SK-N-SH (cell line): ENCODE measurements at regions not wholly inside any gene's neighbourhood (a gene's known extent, or its start where the extent isn't known, plus 50 kb on each side); places are given as distances from the start of the nearest gene placed in this dataset.

ENCODE experiments used
- EP300 ChIP-seq, 2 experiments: IDR thresholded peaks; 2 replicates each; pipeline versions ENCODE4 v1.4.0 to v1.6.1; 2012; ENCODE audit warnings: borderline replicate concordance in 1 of 2, low read depth in 1 of 2, low read length in 1 of 2
- FOXM1 ChIP-seq: IDR thresholded peaks from 2 replicates; pipeline ENCODE4 v1.4.0; 2012; ENCODE audit warnings: low read depth, mild to moderate bottlenecking
- GABPA ChIP-seq: IDR thresholded peaks from 2 replicates; pipeline ENCODE4 v1.4.0; 2012; ENCODE audit warnings: low read depth, mild to moderate bottlenecking
- POLR2AphosphoS5 ChIP-seq: IDR thresholded peaks from 2 replicates; pipeline ENCODE4 v1.6.1; 2012; ENCODE audit warnings: low read depth, low read length
- RAD21 ChIP-seq: IDR thresholded peaks from 2 replicates; pipeline ENCODE4 v1.6.1; 2012; ENCODE audit warnings: mild to moderate bottlenecking, low read length
- RFX5 ChIP-seq: IDR thresholded peaks from 2 replicates; pipeline ENCODE4 v1.6.1; 2012; ENCODE audit warnings: mild to moderate bottlenecking, improper control_type of control experiment, low read length
- TAF1 ChIP-seq: IDR thresholded peaks from 2 replicates; pipeline ENCODE4 v1.6.1; 2012; ENCODE audit warnings: low read depth, mild to moderate bottlenecking, low read length, moderate library complexity, borderline replicate concordance
- TEAD4 ChIP-seq: IDR thresholded peaks from 2 replicates; pipeline ENCODE4 v1.4.0; 2012; ENCODE audit warnings: mild to moderate bottlenecking, borderline replicate concordance; ENCODE audit not compliant: insufficient read depth
- YY1 ChIP-seq: IDR thresholded peaks from 2 replicates; pipeline ENCODE4 v1.4.0; 2012; ENCODE audit warnings: low read depth, mild to moderate bottlenecking
- TF ChIP-seq, protein P1 (sequence below): IDR thresholded peaks from 2 replicates; pipeline ENCODE4 v1.6.1; 2012; ENCODE audit warnings: mild to moderate bottlenecking, low read depth, low read length, moderate library complexity
- TF ChIP-seq, protein P2 (sequence below): fragments of 200-600 bp; sonication (generic); IDR thresholded peaks from 2 replicates; pipeline ENCODE4 v1.6.1; 2017; ENCODE audit warnings: antibody characterized with exemption, mild to moderate bottlenecking, moderate library complexity

DNA sequence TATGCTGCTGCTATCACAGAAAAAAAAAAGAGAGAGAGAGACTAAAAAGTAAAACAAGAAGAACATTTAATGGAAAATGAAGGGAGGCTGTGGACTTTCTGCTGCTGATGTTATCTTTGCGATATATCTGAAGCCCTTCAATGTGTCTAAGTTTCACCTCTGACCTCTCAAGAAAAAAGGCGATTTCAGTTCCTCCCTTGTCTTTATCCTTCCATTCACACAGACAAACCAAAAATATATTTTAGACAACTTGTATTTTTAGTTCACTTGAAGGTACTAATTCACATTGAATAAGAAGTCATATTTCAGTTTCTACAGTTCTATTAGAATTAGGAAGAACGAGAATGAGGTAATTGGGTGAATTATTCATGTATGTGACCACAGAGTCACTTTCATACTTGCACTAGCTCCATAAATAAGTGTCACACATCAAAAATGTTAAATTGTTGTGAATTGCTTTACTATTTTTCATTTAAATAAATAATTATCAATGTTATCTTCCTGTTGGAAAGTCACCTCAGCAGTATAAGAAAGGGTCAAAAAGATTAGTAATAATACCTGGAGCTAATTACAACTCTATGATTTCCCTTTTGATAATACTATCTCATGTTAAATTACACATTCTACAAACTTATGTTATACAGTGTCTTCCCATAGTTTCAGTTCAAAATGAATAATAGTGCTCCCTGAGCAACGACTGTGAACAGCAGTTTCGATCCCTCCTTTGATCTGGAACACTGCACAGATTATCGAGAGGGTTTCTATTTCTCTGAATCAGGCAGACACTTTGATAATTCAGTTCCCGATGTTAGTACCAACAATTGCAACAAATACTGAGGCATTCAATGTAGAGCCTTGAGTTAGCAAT lies 85.2 kb upstream of the PLCB4 start:
- TF ChIP-seq, protein P1, sequence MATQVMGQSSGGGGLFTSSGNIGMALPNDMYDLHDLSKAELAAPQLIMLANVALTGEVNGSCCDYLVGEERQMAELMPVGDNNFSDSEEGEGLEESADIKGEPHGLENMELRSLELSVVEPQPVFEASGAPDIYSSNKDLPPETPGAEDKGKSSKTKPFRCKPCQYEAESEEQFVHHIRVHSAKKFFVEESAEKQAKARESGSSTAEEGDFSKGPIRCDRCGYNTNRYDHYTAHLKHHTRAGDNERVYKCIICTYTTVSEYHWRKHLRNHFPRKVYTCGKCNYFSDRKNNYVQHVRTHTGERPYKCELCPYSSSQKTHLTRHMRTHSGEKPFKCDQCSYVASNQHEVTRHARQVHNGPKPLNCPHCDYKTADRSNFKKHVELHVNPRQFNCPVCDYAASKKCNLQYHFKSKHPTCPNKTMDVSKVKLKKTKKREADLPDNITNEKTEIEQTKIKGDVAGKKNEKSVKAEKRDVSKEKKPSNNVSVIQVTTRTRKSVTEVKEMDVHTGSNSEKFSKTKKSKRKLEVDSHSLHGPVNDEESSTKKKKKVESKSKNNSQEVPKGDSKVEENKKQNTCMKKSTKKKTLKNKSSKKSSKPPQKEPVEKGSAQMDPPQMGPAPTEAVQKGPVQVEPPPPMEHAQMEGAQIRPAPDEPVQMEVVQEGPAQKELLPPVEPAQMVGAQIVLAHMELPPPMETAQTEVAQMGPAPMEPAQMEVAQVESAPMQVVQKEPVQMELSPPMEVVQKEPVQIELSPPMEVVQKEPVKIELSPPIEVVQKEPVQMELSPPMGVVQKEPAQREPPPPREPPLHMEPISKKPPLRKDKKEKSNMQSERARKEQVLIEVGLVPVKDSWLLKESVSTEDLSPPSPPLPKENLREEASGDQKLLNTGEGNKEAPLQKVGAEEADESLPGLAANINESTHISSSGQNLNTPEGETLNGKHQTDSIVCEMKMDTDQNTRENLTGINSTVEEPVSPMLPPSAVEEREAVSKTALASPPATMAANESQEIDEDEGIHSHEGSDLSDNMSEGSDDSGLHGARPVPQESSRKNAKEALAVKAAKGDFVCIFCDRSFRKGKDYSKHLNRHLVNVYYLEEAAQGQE, result no peak
- TF ChIP-seq, protein P2, sequence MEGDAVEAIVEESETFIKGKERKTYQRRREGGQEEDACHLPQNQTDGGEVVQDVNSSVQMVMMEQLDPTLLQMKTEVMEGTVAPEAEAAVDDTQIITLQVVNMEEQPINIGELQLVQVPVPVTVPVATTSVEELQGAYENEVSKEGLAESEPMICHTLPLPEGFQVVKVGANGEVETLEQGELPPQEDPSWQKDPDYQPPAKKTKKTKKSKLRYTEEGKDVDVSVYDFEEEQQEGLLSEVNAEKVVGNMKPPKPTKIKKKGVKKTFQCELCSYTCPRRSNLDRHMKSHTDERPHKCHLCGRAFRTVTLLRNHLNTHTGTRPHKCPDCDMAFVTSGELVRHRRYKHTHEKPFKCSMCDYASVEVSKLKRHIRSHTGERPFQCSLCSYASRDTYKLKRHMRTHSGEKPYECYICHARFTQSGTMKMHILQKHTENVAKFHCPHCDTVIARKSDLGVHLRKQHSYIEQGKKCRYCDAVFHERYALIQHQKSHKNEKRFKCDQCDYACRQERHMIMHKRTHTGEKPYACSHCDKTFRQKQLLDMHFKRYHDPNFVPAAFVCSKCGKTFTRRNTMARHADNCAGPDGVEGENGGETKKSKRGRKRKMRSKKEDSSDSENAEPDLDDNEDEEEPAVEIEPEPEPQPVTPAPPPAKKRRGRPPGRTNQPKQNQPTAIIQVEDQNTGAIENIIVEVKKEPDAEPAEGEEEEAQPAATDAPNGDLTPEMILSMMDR, result no peak
- no peak for TF ChIP-seq TEAD4
- no peak for TF ChIP-seq GABPA
- TF ChIP-seq YY1, result no peak
- no peak for TF ChIP-seq RAD21
- TF ChIP-seq EP300 (IDR thresholded peaks at IDR 0.05; ENCODE audit: borderline replicate concordance in 1 of 2, low read depth in 1 of 2, low read length in 1 of 2), result no peak
- TF ChIP-seq TAF1, result no peak
- no peak for TF ChIP-seq POLR2AphosphoS5
- TF ChIP-seq FOXM1, result no peak
- no peak for TF ChIP-seq RFX5
